PC-9 (cell line): ENCODE measurements at regions not wholly inside any gene's neighbourhood (a gene's known extent, or its start where the extent isn't known, plus 50 kb on each side); places are given as distances from the start of the nearest gene placed in this dataset.

ENCODE experiments used
- CTCF ChIP-seq: fragments of 200-600 bp; sonication (generic); conservative IDR thresholded peaks from 2 replicates; pipeline ENCODE4 v1.6.1; 2017; ENCODE audit warnings: mixed run types, antibody characterized with exemption, mild to moderate bottlenecking, moderate library complexity
- EZH2 ChIP-seq: fragments of 200-600 bp; sonication (generic); IDR thresholded peaks from 2 replicates; pipeline ENCODE4 v1.8.0; 2017; ENCODE audit warnings: antibody characterized with exemption, low read depth

GRCh38 chr5:12277504-12278192, 373.4 kb upstream of the CTNND2 start:
- TF ChIP-seq CTCF: no peak
- TF ChIP-seq EZH2: no peak
